ENCODE measurements at regions not wholly inside any gene's neighbourhood (a gene's known extent, or its start where the extent isn't known, plus 50 kb on each side); places are given as distances from the start of the nearest gene placed in this dataset.
"Not testable (repeated sequence)": the region's sequence is repeated elsewhere in the genome, so short reads cannot be mapped to it uniquely, and the experiment has no call there.

- Mint-ChIP-seq H3K36me3 (ENCODE audit: insufficient read depth) (no peaks in the 10 kb centered on the region), H3K4me3 (no peak overlapping the region), H3K27me3 (peaks cover 0 to 28% of the 10 kb centered on the region in 2 donors), H3K9me3 (peaks cover 0 to 9% of the 10 kb centered on the region in 2 donors), H3K27ac (no peak overlapping the region), H3K4me1 (ENCODE audit: low read depth in 2 of 2) (no peaks in the 10 kb centered on the region)
- ATAC-seq (replicated peaks): no peak
- DNase-seq: no peak
Observed at GRCh38 chr3:137194301-137194700, 236.5 kb downstream of the IL20RB start.

GRCh38 chr3:137198374-137198773 is 240.6 kb downstream of the IL20RB start:
- not testable (repeated sequence) for DNase-seq; H3K4me3 Mint-ChIP-seq; ATAC-seq (replicated peaks); H3K4me1 Mint-ChIP-seq (ENCODE audit: low read depth in 2 of 2); H3K9me3 Mint-ChIP-seq; H3K27ac Mint-ChIP-seq; H3K36me3 Mint-ChIP-seq (ENCODE audit: insufficient read depth)
- peaks cover 0 to 10% of the 10 kb centered on the region in 2 donors for H3K27me3 Mint-ChIP-seq

- ATAC-seq (replicated peaks) (no peak), DNase-seq (no peak)
- Mint-ChIP-seq H3K4me1 (ENCODE audit: low read depth in 2 of 2) (no peaks in the 10 kb centered on the region), H3K27ac (no peak overlapping the region), H3K9me3 (no peaks in the 10 kb centered on the region), H3K4me3 (no peak overlapping the region), H3K27me3 (peaks cover 0 to 7% of the 10 kb centered on the region in 2 donors), H3K36me3 (ENCODE audit: insufficient read depth) (no peaks in the 10 kb centered on the region)
Observed at GRCh38 chr3:137199678-137200077, 241.9 kb downstream of the IL20RB start.

- no peaks in the 10 kb centered on the region for H3K9me3 Mint-ChIP-seq
Observed at GRCh38 chr3:137201066-137201465, 243.3 kb downstream of the IL20RB start.

GRCh38 chr3:137202941-137203340 is 245.2 kb downstream of the IL20RB start:
- Mint-ChIP-seq H3K4me1 (ENCODE audit: low read depth in 2 of 2) (no peaks in the 10 kb centered on the region), H3K27ac (no peak overlapping the region), H3K36me3 (ENCODE audit: insufficient read depth) (no peaks in the 10 kb centered on the region), H3K27me3 (peaks cover 0 to 6% of the 10 kb centered on the region in 2 donors), H3K4me3 (no peak overlapping the region), H3K9me3 (no peaks in the 10 kb centered on the region)
- DNase-seq: no peak
- ATAC-seq (replicated peaks): no peak

More at GRCh38 chr3:137201066-137201465, 243.3 kb downstream of the IL20RB start:
- H3K27ac Mint-ChIP-seq: no peak overlapping the region
- H3K4me3 Mint-ChIP-seq: no peak overlapping the region
- ATAC-seq (replicated peaks): no peak
- H3K36me3 Mint-ChIP-seq (ENCODE audit: insufficient read depth): no peaks in the 10 kb centered on the region
- DNase-seq: no peak
- no peaks in the 10 kb centered on the region for H3K4me1 Mint-ChIP-seq (ENCODE audit: low read depth in 2 of 2)
- peaks cover 0 to 6% of the 10 kb centered on the region in 2 donors for H3K27me3 Mint-ChIP-seq

GRCh38 chr3:137204409-137204808 is 246.6 kb downstream of the IL20RB start:
- DNase-seq: no peak
- no peaks in the 10 kb centered on the region for H3K4me1 Mint-ChIP-seq (ENCODE audit: low read depth in 2 of 2)
- no peaks in the 10 kb centered on the region for H3K36me3 Mint-ChIP-seq (ENCODE audit: insufficient read depth)
- ATAC-seq (replicated peaks): no peak
- no peaks in the 10 kb centered on the region for H3K9me3 Mint-ChIP-seq
- no peak overlapping the region for H3K27ac Mint-ChIP-seq
- H3K4me3 Mint-ChIP-seq: no peak overlapping the region
- peaks cover 0 to 6% of the 10 kb centered on the region in 2 donors for H3K27me3 Mint-ChIP-seq

- H3K4me3 Mint-ChIP-seq: no peak overlapping the region
- no peaks in the 10 kb centered on the region for H3K9me3 Mint-ChIP-seq
- H3K36me3 Mint-ChIP-seq (ENCODE audit: insufficient read depth): no peaks in the 10 kb centered on the region
- DNase-seq: no peak
- no peak overlapping the region for H3K27ac Mint-ChIP-seq
- H3K4me1 Mint-ChIP-seq (ENCODE audit: low read depth in 2 of 2): no peaks in the 10 kb centered on the region
- ATAC-seq (replicated peaks): no peak
- H3K27me3 Mint-ChIP-seq: peaks cover 0 to 6% of the 10 kb centered on the region in 2 donors
Observed at GRCh38 chr3:137205394-137206045, 247.7 kb downstream of the IL20RB start.

- no peaks in the 10 kb centered on the region for H3K4me1 Mint-ChIP-seq (ENCODE audit: low read depth in 2 of 2)
- peaks cover 0 to 6% of the 10 kb centered on the region in 2 donors for H3K27me3 Mint-ChIP-seq
- no peaks in the 10 kb centered on the region for H3K36me3 Mint-ChIP-seq (ENCODE audit: insufficient read depth)
- H3K4me3 Mint-ChIP-seq: no peak overlapping the region
- DNase-seq (no peak), ATAC-seq (replicated peaks) (no peak)
- H3K27ac Mint-ChIP-seq: no peak overlapping the region
- no peaks in the 10 kb centered on the region for H3K9me3 Mint-ChIP-seq
Observed at GRCh38 chr3:137207616-137208015, 249.8 kb downstream of the IL20RB start.

- peaks cover 7 to 9% of the 10 kb centered on the region in 2 donors for H3K9me3 Mint-ChIP-seq
- H3K4me1 Mint-ChIP-seq (ENCODE audit: low read depth in 2 of 2): no peaks in the 10 kb centered on the region
- H3K36me3 Mint-ChIP-seq (ENCODE audit: insufficient read depth): no peaks in the 10 kb centered on the region
- no peaks in the 10 kb centered on the region for H3K27me3 Mint-ChIP-seq
- no peak for ATAC-seq (replicated peaks)
- H3K4me3 Mint-ChIP-seq: no peak overlapping the region
- H3K27ac Mint-ChIP-seq: no peak overlapping the region
- no peak for DNase-seq
Observed at GRCh38 chr3:137217733-137218132, 259.9 kb downstream of the IL20RB start.

GRCh38 chr3:137219801-137220445 is 262.1 kb downstream of the IL20RB start:
- H3K9me3 Mint-ChIP-seq: peaks cover 7% of the 10 kb centered on the region in 2 donors
- ATAC-seq (replicated peaks): no peak
- no peak overlapping the region for H3K27ac Mint-ChIP-seq

GRCh38 chr3:137222736-137223225 is 265.0 kb downstream of the IL20RB start:
- no peak for ATAC-seq (replicated peaks)
- Mint-ChIP-seq H3K9me3 (peaks cover 2 to 14% of the 10 kb centered on the region in 2 donors), H3K4me3 (no peak overlapping the region), H3K27ac (no peak overlapping the region), H3K36me3 (ENCODE audit: insufficient read depth) (no peaks in the 10 kb centered on the region), H3K27me3 (peaks cover 1 to 13% of the 10 kb centered on the region in 2 donors), H3K4me1 (ENCODE audit: low read depth in 2 of 2) (no peaks in the 10 kb centered on the region)
- no peak for DNase-seq

More at GRCh38 chr3:137219801-137220445, 262.1 kb downstream of the IL20RB start:
- H3K4me1 Mint-ChIP-seq (ENCODE audit: low read depth in 2 of 2): no peaks in the 10 kb centered on the region
- H3K27me3 Mint-ChIP-seq: no peaks in the 10 kb centered on the region
- no peaks in the 10 kb centered on the region for H3K36me3 Mint-ChIP-seq (ENCODE audit: insufficient read depth)
- no peak for DNase-seq
- no peak overlapping the region for H3K4me3 Mint-ChIP-seq

- no peak overlapping the region for H3K27ac Mint-ChIP-seq
- no peak for DNase-seq
- peaks cover 6 to 14% of the 10 kb centered on the region in 2 donors for H3K9me3 Mint-ChIP-seq
- peaks cover 11 to 26% of the 10 kb centered on the region in 2 donors for H3K27me3 Mint-ChIP-seq
- ATAC-seq (replicated peaks): no peak
- H3K4me3 Mint-ChIP-seq: no peak overlapping the region
- no peaks in the 10 kb centered on the region for H3K4me1 Mint-ChIP-seq (ENCODE audit: low read depth in 2 of 2)
- H3K36me3 Mint-ChIP-seq (ENCODE audit: insufficient read depth): no peaks in the 10 kb centered on the region
Observed at GRCh38 chr3:137224464-137224863, 266.7 kb downstream of the IL20RB start.

GRCh38 chr3:137242836-137243400 is 285.1 kb downstream of the IL20RB start:
- H3K9me3 Mint-ChIP-seq: peaks cover 2 to 7% of the 10 kb centered on the region in 2 donors
- H3K4me1 Mint-ChIP-seq (ENCODE audit: low read depth in 2 of 2): no peaks in the 10 kb centered on the region
- H3K27me3 Mint-ChIP-seq: no peaks in the 10 kb centered on the region
- no peaks in the 10 kb centered on the region for H3K36me3 Mint-ChIP-seq (ENCODE audit: insufficient read depth)
- DNase-seq: no peak
- H3K27ac Mint-ChIP-seq: no peak overlapping the region
- no peak for ATAC-seq (replicated peaks)
- H3K4me3 Mint-ChIP-seq: no peak overlapping the region

GRCh38 chr3:137246491-137246890 is 288.7 kb downstream of the IL20RB start:
- Mint-ChIP-seq H3K9me3 (peaks cover 4 to 8% of the 10 kb centered on the region in 2 donors), H3K27me3 (no peaks in the 10 kb centered on the region), H3K4me1 (ENCODE audit: low read depth in 2 of 2) (no peaks in the 10 kb centered on the region), H3K36me3 (ENCODE audit: insufficient read depth) (no peaks in the 10 kb centered on the region), H3K4me3 (no peak overlapping the region), H3K27ac (no peak overlapping the region)
- ATAC-seq (replicated peaks) (no peak), DNase-seq (no peak)

Measured in effector memory CD8-positive, alpha-beta T cell (primary cell).